Astrocyte of the cerebellum (primary cell): ENCODE measurements at regions not wholly inside any gene's neighbourhood (a gene's known extent, or its start where the extent isn't known, plus 50 kb on each side); places are given as distances from the start of the nearest gene placed in this dataset.

ENCODE experiments used
- DNase-seq: peaks from one replicate; pipeline ENCODE4 v3.0.0-alpha.2; 2011; ENCODE audit warnings: low read depth
- H3K4me3 ChIP-seq: 2 replicates; pipeline ENCODE4 v1.5.1; 2011; ENCODE audit warnings: mild to moderate bottlenecking, low read depth, low read length, moderate library complexity
- CTCF ChIP-seq: IDR thresholded peaks from 2 replicates; pipeline ENCODE4 v1.5.1; 2012; ENCODE audit warnings: low read length, low read depth, moderate library complexity, mild to moderate bottlenecking; ENCODE audit errors: missing control alignments
- in situ Hi-C: cut with HindIII; loops from 2 replicates; pipeline ENCODE4 v1.10.0; 2017; ENCODE audit warnings: low sequenced_read_pairs

- H3K4me3 ChIP-seq = no peak overlapping the region
- DNase-seq = no peak
- TF ChIP-seq CTCF = no peak
- in situ Hi-C loops = no loop called here
Observed at GRCh38 chr3:76198086-76198485, 412.7 kb upstream of the ZNF717 start.

GRCh38 chr3:76199382-76199781, 414.0 kb upstream of the ZNF717 start:
- in situ Hi-C loops = no loop called here
- no peak for TF ChIP-seq CTCF
- peak; percentile 84 for DNase-seq
- no peak overlapping the region for H3K4me3 ChIP-seq

- H3K4me3 ChIP-seq = no peak overlapping the region
- DNase-seq = no peak
- TF ChIP-seq CTCF = no peak
- in situ Hi-C loops = no loop called here
Observed at GRCh38 chr3:76203578-76203977, 418.2 kb upstream of the ZNF717 start.

- in situ Hi-C loops = no loop called here
- no peak overlapping the region for H3K4me3 ChIP-seq
- no peak for DNase-seq
- no peak for TF ChIP-seq CTCF
Observed at GRCh38 chr3:76206346-76206745, 421.0 kb upstream of the ZNF717 start.

GRCh38 chr3:76212679-76213078, 427.3 kb upstream of the ZNF717 start:
- H3K4me3 ChIP-seq = no peak overlapping the region
- TF ChIP-seq CTCF = no peak
- DNase-seq = no peak
- in situ Hi-C loops = no loop called here

GRCh38 chr3:76222201-76222600, 436.9 kb upstream of the ZNF717 start:
- DNase-seq = no peak
- in situ Hi-C loops = no loop called here
- TF ChIP-seq CTCF = no peak
- no peak overlapping the region for H3K4me3 ChIP-seq

GRCh38 chr3:76231258-76231657, 445.9 kb upstream of the ZNF717 start:
- H3K4me3 ChIP-seq = no peak overlapping the region
- DNase-seq = no peak
- TF ChIP-seq CTCF = no peak
- in situ Hi-C loops = no loop called here
